Ovary (tissue), 3 donors: ENCODE measurements at regions not wholly inside any gene's neighbourhood (a gene's known extent, or its start where the extent isn't known, plus 50 kb on each side); places are given as distances from the start of the nearest gene placed in this dataset.

Experiments used
- POLR2A ChIP-seq: fragments of 450-650 bp; IDR thresholded peaks from one replicate; pipeline ENCODE4 v1.6.1; 2017; ENCODE audit warnings: antibody characterized with exemption, mild to moderate bottlenecking, moderate library complexity
- TF ChIP-seq, protein P1 (sequence below), 3 donors: fragments of 450-650 bp in 2 of 3; fragments of 200-600 bp in 1 of 3; IDR thresholded peaks; one replicate each; pipeline versions ENCODE4 v1.5.1 to v1.8.0; 2016 to 2022; ENCODE audit warnings: antibody characterized with exemption in 3 of 3, mild to moderate bottlenecking in 1 of 3
- donor health status: DM: no; HTN: no; CAD: no.

DNA sequence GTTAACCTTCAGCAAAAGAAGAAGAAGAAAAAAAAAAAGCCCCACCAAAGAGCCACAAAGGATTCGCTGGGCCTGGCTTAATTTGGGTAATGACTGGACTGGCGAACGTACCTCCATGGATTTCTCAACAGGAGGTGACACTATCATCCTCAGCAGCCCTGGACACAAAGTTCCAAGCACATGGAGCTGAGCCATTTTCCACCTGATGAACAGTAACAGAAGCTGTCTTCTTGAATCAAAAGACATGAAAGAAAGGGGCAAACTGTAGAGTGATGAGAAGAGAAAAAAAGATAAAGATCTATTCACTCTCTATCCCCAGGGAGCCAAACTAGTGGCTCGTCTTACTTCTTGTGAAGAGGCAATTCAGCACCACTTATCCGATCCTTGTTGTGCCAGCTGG lies 150.2 kb upstream of the TRPM3 start:
- TF ChIP-seq POLR2A, result no peak
- TF ChIP-seq, protein P1, sequence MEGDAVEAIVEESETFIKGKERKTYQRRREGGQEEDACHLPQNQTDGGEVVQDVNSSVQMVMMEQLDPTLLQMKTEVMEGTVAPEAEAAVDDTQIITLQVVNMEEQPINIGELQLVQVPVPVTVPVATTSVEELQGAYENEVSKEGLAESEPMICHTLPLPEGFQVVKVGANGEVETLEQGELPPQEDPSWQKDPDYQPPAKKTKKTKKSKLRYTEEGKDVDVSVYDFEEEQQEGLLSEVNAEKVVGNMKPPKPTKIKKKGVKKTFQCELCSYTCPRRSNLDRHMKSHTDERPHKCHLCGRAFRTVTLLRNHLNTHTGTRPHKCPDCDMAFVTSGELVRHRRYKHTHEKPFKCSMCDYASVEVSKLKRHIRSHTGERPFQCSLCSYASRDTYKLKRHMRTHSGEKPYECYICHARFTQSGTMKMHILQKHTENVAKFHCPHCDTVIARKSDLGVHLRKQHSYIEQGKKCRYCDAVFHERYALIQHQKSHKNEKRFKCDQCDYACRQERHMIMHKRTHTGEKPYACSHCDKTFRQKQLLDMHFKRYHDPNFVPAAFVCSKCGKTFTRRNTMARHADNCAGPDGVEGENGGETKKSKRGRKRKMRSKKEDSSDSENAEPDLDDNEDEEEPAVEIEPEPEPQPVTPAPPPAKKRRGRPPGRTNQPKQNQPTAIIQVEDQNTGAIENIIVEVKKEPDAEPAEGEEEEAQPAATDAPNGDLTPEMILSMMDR (IDR thresholded peaks at IDR 0.05), result no peak
